ENCODE measurements at regions not wholly inside any gene's neighbourhood (a gene's known extent, or its start where the extent isn't known, plus 50 kb on each side); places are given as distances from the start of the nearest gene placed in this dataset.

DNA sequence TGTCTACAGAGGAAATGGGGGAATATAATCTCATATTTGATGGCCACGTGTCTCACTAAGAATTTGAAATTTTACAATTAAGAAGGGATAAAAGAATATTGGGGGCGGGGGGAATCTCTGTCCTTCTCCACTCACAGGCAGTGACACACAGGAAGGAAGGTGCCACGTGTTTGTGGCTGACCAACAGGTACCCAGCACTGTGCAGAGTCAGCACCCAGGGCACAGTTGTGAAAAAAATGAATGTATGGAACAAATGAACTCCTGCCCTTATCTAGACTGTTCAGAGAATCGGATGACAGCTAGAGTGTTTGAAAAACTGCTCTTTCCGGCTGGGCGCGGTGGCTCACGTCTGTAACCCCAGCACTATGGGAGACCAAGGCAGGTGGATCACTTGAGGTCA, 317.0 kb upstream of the MYT1L start:
- BruUV-seq (replicated peaks): no TSS peak
- TF ChIP-seq ZKSCAN8 (CRISPR knock-in tag; IDR thresholded peaks at IDR 0.05): no peak
- no peak for TF ChIP-seq NR2C2 (CRISPR knock-in tag; IDR thresholded peaks at IDR 0.05)
- no peak for TF ChIP-seq NR2C2 (tag; IDR thresholded peaks at IDR 0.05)
- TF ChIP-seq, protein P1, sequence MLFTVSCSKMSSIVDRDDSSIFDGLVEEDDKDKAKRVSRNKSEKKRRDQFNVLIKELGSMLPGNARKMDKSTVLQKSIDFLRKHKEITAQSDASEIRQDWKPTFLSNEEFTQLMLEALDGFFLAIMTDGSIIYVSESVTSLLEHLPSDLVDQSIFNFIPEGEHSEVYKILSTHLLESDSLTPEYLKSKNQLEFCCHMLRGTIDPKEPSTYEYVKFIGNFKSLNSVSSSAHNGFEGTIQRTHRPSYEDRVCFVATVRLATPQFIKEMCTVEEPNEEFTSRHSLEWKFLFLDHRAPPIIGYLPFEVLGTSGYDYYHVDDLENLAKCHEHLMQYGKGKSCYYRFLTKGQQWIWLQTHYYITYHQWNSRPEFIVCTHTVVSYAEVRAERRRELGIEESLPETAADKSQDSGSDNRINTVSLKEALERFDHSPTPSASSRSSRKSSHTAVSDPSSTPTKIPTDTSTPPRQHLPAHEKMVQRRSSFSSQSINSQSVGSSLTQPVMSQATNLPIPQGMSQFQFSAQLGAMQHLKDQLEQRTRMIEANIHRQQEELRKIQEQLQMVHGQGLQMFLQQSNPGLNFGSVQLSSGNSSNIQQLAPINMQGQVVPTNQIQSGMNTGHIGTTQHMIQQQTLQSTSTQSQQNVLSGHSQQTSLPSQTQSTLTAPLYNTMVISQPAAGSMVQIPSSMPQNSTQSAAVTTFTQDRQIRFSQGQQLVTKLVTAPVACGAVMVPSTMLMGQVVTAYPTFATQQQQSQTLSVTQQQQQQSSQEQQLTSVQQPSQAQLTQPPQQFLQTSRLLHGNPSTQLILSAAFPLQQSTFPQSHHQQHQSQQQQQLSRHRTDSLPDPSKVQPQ (CRISPR knock-in tag; IDR thresholded peaks at IDR 0.05; ENCODE audit: borderline replicate concordance): no peak
- TF ChIP-seq FOXM1 (IDR thresholded peaks at IDR 0.05; ENCODE audit: low read depth): no peak
- TF ChIP-seq FOXM1 (CRISPR knock-in tag; IDR thresholded peaks at IDR 0.05; ENCODE audit: low read depth): no peak
- TF ChIP-seq PPARD (CRISPR knock-in tag; IDR thresholded peaks at IDR 0.05): no peak
- TF ChIP-seq PHB2 (IDR thresholded peaks at IDR 0.05; ENCODE audit: low read depth): no peak
- TF ChIP-seq STAT5B (CRISPR knock-in tag; IDR thresholded peaks at IDR 0.05): no peak
- TF ChIP-seq POLR2G (IDR thresholded peaks at IDR 0.05; ENCODE audit: low read depth, low read length): no peak
- TF ChIP-seq ZFP30 (CRISPR knock-in tag; IDR thresholded peaks at IDR 0.05; ENCODE audit: borderline replicate concordance): no peak
- TF ChIP-seq SNIP1 (IDR thresholded peaks at IDR 0.05; ENCODE audit: low read depth): no peak
- TF ChIP-seq ZNF445 (CRISPR knock-in tag; IDR thresholded peaks at IDR 0.05; ENCODE audit: low read depth): no peak
- TF ChIP-seq MITF (IDR thresholded peaks at IDR 0.05): no peak
- no peak for TF ChIP-seq ZC3H8 (IDR thresholded peaks at IDR 0.05)
- no peak for TF ChIP-seq PTBP1 (IDR thresholded peaks at IDR 0.05; ENCODE audit: low read depth, low read length)
- TF ChIP-seq NCOA4 (IDR thresholded peaks at IDR 0.05; ENCODE audit: partially characterized antibody): no peak
- DNase-seq (ENCODE audit: extremely low read depth in 1 of 4, low spot score in 3 of 4) (no peak), FAIRE-seq (no peak), ATAC-seq (no peak)
- Histone ChIP-seq H3K4me1 (replicated peaks in 1 of 2; ENCODE audit: control insufficient read depth in 2 of 2, insufficient read depth in 2 of 2, low read length in 2 of 2) (no peaks in the 10 kb centered on the region), H3K9me1 (ENCODE audit: control insufficient read depth, insufficient read depth, low read length) (no peaks in the 10 kb centered on the region), H2AFZ (ENCODE audit: low read depth, low read length) (no peak overlapping the region), H3K27ac (ENCODE audit: extremely low read depth, low read depth, low read length) (no peak overlapping the region), H3K4me2 (ENCODE audit: insufficient read depth, low read length) (no peak overlapping the region), H3K9ac (ENCODE audit: insufficient read depth in 1 of 2, low read depth in 2 of 2, low read length in 2 of 2) (no peak overlapping the region), H4K20me1 (replicated peaks; ENCODE audit: control insufficient read depth, insufficient read depth, low read length) (no peaks in the 10 kb centered on the region), H3K4me3 (no peak overlapping the region), H3K9me3 (replicated peaks; ENCODE audit: control insufficient read depth, insufficient read depth, low read depth, low read length) (no peaks in the 10 kb centered on the region), H3K79me2 (ENCODE audit: control insufficient read depth, insufficient read depth, low read length) (no peaks in the 10 kb centered on the region), H3K36me3 (ENCODE audit: control insufficient read depth, insufficient read depth, low read length) (no peaks in the 10 kb centered on the region), H3K27me3 (ENCODE audit: control insufficient read depth in 2 of 2, insufficient read depth in 2 of 2, low read length in 2 of 2) (peaks cover 0 to 32% of the 10 kb centered on the region in 2 experiments; a peak in 2 of 5 replicates)
- intact Hi-C loops (cut with micrococcal nuclease): no loop called here
- ChIA-PET CTCF (ENCODE audit: low intra/inter-chr PET ratio) (no interaction called here), POLR2A (no interaction called here)
- in situ Hi-C loops (cut with MboI): no loop called here
- 0% methylated on average over 5 of the region's 8 CpGs for WGBS (ENCODE audit: insufficient coverage, low coverage, missing lambda C conversion rate)

Measured in K562 (cell line).